Skin of body (tissue), 1 donor: ENCODE measurements at regions not wholly inside any gene's neighbourhood (a gene's known extent, or its start where the extent isn't known, plus 50 kb on each side); places are given as distances from the start of the nearest gene placed in this dataset.
"Not testable (repeated sequence)": the region's sequence is repeated elsewhere in the genome, so short reads cannot be mapped to it uniquely, and the experiment has no call there.

Experiments
- DNase-seq: peaks from one replicate; lab custom pipeline; 2025; lab: John Stamatoyannopoulos, UW

- DNase-seq = no peak
Measured at GRCh38 chr2:8433390-8433789, 248.5 kb upstream of the ID2 start.

- DNase-seq = no peak
Measured at GRCh38 chr2:8435608-8436007, 246.2 kb upstream of the ID2 start.

GRCh38 chr2:8436585-8436984, 245.3 kb upstream of the ID2 start:
- no peak for DNase-seq

- DNase-seq = no peak
Measured at GRCh38 chr2:8437228-8437948, 244.5 kb upstream of the ID2 start.

DNA sequence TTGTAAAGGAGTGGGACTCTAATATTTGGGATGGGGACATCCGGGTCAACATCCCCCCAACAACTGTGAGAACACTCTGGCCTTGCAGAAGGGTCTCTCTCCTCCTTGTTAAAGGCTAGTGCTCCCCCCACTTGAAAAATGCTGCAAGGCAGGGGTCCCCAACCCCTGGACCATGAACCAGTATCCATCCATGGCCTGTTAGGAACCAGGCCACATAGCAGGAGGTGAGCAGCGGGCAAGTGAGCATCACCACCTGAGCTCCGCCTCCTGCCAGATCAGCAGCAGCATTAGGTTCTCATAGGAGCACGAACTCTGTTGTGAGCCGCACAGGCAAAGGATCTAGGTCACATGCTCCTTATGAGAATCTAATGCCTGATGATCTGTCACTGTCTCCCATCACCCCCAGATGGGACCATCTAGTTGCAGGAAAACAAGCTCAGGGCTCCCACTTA, 243.9 kb upstream of the ID2 start:
- no peak for DNase-seq

GRCh38 chr2:8438476-8438875, 243.4 kb upstream of the ID2 start:
- DNase-seq = no peak

- no peak for DNase-seq
Measured at GRCh38 chr2:8438996-8439395, 242.9 kb upstream of the ID2 start.

DNA sequence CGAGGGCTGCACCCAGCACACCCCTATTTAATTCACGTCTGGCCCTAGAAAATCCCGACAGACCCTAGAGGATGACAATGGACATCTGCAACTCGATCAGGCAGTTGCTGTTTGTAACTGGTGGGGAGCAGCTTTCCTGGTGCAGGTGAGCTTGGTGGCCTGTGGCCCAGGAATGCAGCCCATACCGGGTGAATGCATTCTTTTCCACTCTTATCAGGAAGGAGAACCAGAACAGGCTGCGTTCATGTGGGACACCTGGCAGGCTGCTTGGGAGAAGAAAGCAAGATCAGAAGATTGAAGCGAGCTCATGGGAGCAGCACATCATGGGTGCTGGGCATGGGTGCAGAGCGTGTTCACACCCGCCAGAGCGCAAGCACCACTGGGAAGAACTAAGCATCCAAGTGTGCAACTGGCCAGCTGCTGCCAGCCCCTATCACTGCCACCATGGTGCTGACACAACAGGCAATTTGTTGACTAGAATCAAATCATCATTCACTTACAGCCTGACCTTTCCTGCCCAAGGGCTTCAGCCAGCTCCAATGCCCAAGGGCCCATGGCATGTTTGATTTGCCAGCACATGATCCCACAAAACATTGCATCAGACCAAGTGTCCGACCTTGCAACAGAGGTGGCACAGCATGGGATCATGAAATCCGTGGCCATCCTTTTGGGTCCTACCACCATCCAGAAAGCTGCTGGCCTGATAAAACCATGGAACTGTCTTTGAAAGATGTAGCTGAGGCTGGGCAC, 241.7 kb upstream of the ID2 start:
- DNase-seq = no peak

- DNase-seq = no peak
Measured at GRCh38 chr2:8441371-8441770, 240.5 kb upstream of the ID2 start.

DNA sequence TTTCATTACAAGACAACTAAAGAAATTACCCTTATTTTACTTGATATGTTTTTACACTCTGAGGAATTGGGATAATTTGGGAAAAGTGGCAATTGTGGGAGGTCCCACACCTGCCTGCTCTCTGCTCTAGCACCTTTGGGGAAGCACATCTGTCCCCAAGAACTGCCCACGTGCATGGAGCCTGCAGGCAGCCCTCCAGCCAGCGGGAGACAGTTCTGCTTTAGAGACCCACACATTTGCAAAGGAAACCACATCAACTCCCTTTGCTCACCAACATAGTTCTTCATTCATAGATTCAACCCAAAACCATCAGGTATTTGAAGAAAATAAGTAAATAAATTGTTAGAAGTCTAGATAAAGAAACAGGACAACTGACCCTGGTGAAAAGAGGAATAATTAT, 239.9 kb upstream of the ID2 start:
- no peak for DNase-seq

DNA sequence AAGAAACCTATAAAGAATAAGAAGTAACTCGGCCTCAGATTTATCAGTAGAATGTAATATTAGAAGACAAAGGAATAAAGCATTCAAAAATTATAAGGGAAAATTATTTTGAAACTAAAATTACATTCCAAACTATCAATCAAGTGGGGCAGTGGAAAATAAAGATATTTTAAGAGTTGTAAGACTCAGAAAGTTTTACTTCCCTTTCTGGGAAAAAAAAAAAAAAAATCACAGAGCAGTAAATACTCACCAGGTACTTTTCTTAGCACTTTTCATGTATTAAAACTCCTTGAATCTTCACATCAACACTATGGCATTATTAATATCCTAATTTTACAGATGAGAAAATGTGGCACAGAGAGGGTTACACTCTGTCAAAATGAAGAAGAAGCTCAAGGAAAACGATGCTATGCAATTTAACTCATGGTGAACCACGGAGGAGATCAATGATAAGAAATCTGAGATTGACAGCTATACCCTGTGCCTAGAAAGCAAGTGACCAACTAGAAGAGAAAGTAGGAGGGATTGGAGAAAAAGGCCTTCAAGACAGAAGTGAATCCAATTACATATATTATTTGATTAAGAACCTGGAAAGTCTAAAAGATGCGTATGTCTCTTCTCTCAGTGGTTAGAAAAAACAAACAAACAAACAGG, 238.9 kb upstream of the ID2 start:
- DNase-seq = no peak

DNA sequence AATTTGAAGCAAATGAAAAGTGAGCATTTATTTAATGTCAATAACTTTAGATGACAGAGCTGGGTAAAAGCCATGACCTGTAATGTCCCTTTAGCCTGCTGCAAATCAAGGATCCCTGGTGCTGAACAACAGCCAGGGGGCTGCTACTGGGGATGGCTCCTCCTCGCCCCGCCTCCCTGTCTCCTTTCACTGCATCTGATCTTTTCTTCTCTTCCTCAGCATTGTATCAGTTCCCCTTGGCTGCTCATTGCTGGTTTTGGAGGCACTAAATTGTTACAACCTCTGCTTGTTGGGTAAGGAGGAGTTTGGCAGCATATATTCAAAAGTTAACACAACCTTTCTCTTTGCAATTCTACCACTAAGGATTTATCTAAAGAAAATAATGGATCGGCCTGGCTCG, 236.3 kb upstream of the ID2 start:
- DNase-seq = no peak

GRCh38 chr2:8446751-8447150, 235.1 kb upstream of the ID2 start:
- not testable (repeated sequence) for DNase-seq

DNA sequence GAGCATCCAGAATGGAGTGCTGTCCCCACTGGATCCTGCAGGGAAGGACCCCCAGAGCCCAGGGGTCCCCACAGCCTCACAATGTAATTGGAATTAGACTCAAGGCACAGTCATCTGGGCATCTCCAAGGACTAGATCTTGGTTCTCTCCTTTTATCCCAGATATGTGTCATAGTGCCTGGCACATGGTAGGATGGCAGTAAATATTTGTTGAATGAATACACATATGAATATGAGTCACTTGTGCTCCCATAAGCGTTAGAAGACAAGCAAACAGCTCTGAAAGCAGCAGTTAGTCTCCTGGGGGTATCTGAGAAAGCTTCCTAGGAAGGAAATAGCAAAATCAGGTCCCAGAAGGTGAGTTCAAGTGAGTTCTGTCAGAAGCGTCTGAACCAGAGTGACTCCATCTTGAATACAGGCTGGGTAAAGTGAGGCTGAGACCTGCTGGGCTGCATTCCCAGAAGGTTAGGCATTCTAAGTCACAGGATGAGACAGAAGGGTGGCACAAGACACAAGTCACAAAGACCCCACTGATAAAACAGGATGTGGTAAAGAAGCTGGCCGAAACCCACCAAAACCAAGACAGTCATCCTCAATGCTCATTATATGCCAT, 234.1 kb upstream of the ID2 start:
- no peak for DNase-seq

DNA sequence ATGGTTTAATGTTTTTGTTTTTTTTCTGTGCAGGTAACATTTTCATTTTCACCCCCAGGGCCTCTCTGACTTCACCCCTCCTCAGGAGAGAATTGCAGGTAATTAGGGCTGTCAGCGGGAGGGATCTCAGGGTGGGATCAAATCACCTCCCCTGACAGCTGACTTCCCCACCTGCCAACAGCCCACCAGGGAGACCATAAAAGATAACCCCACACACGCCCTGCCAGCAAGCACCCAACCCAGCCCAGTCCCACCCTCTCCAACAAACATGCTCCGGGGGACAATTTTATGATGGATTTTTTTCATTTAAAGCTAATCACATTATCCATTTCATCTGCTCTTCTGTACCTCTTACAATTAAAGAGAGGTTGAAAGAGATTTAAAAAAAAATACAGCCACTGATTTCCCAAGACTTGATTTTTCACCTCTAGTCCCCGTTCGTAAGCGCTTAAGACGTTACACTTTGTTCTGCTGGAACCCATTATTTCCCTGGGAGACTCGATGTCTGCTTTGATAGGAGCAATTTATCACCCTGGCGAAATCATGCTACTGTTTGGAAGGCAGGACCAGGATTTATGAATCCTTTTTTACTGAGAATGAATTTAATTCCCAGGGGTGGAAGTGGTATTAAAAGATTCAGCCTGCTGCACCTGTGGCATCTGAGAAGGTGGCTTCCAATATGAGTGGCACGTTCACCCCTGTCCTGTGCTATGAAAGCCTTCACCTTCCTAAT, 232.9 kb upstream of the ID2 start:
- no peak for DNase-seq

DNA sequence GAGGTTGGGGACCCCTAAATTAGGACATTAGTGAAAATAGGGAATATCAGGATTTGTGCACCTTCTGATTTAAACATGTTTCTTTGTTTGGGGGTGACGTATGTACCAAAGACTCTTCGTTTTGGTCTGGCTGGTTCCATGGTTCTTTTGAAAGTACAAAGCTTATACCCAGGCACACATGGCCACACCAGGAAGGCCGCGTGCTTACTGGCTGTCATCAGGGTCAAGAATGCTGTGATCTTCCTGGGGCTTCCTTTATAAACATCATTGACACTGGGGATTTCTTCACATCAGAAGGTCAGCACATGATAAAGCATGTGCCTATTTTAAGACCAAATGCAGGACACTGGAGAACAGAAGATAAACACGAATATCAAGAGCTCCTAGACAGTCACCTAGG, 230.6 kb upstream of the ID2 start:
- no peak for DNase-seq

DNA sequence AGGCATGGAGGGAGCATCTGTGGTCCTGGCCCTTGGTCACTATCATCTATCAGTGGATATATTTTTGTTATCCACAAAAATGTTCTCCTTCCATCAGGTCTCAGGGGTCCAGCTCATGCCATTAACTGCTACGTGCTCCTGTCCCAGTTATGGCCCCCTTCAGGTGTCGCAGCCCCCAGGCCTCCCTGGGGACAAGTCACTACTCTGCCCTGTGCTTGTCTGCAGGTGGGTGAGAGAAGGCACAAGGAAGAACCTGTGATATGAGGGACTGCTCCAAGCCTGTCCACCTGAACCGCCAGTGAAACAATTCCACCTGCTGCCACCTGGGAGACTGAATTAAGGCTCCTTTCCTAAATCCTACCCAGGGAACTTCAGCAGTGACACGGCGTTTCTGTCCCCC, 229.6 kb upstream of the ID2 start:
- no peak for DNase-seq

GRCh38 chr2:8452979-8453903, 228.6 kb upstream of the ID2 start:
- DNase-seq = no peak

DNA sequence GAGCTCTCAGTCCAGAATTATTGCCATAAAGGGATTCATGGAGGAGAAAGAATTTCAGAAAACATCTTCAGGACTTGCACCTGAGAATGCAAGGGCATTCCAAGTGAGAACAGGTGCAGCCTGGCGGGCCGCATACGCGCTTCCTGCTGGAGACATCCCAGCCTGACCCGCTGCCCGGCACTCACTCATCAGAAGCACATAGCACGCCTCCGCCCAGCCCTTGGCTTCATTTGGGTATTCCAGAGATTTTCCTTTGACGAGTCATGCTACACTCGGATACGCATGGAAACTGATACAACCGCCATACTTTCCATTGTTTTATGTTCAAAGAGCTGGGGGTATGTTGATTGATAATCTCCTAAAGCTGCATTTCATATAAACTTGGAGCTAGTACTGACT, 228.0 kb upstream of the ID2 start:
- DNase-seq = no peak

DNA sequence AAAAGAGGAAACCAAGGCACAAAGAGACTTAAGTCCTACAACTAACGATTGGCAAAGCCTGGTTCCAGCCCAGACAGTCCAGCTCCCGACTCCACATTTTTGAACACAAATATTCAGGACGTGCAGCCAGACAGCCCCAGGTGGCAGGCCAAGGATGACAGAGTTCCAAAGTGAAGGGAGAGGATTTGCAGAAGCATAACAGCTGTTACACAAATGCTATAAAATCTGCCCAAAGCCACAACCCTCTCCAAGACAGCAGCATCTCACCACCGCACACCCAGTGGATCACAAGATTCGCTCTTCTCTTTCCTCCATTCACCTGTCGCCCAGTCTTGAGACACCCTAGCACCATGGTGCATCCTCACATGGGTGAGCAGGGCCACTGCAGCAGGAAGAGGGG, 227.1 kb upstream of the ID2 start:
- DNase-seq = no peak
